ENCODE measurements at regions not wholly inside any gene's neighbourhood (a gene's known extent, or its start where the extent isn't known, plus 50 kb on each side); places are given as distances from the start of the nearest gene placed in this dataset.

GRCh38 chr5:61837788-61838187 is 468.2 kb upstream of the KIF2A start:
- no peak for TF ChIP-seq CTCF (IDR thresholded peaks at IDR 0.05; ENCODE audit: control extremely low read depth, extremely low read depth, low read depth, missing control alignments)
- DNase-seq (ENCODE audit: extremely low spot score), result no peak
- ChIA-PET POLR2A (no interaction called here), CTCF (no interaction called here)

GRCh38 chr5:61840361-61840760 is 465.6 kb upstream of the KIF2A start:
- TF ChIP-seq CTCF (IDR thresholded peaks at IDR 0.05; ENCODE audit: control extremely low read depth, extremely low read depth, low read depth, missing control alignments), result no peak
- ChIA-PET POLR2A (no interaction called here), CTCF (no interaction called here)
- DNase-seq (ENCODE audit: extremely low spot score), result no peak

- TF ChIP-seq CTCF (IDR thresholded peaks at IDR 0.05; ENCODE audit: control extremely low read depth, extremely low read depth, low read depth, missing control alignments), result no peak
- DNase-seq (ENCODE audit: extremely low spot score), result no peak
- ChIA-PET POLR2A (no interaction called here), CTCF (interaction anchor here (1.0 to 1.2 kb wide), 3 partner anchors 8 to 46 kb away, joined by 3 to 4 read pairs (median 3); no protein-coding TSS in a partner anchor)
These were observed 463.2 kb upstream of the KIF2A start for GRCh38 chr5:61842840-61843239.

GRCh38 chr5:61850696-61851095 is 455.3 kb upstream of the KIF2A start:
- ChIA-PET CTCF (no interaction called here), POLR2A (no interaction called here)
- DNase-seq (ENCODE audit: extremely low spot score), result no peak
- no peak for TF ChIP-seq CTCF (IDR thresholded peaks at IDR 0.05; ENCODE audit: control extremely low read depth, extremely low read depth, low read depth, missing control alignments)

- POLR2A ChIA-PET, result no interaction called here
- CTCF ChIA-PET, result no interaction called here
- DNase-seq (ENCODE audit: extremely low spot score), result no peak
- TF ChIP-seq CTCF (IDR thresholded peaks at IDR 0.05; ENCODE audit: control extremely low read depth, extremely low read depth, low read depth, missing control alignments), result no peak
These were observed 451.5 kb upstream of the KIF2A start for GRCh38 chr5:61854531-61854930.

GRCh38 chr5:61860978-61861377 is 445.0 kb upstream of the KIF2A start:
- POLR2A ChIA-PET, result no interaction called here
- no peak for DNase-seq (ENCODE audit: extremely low spot score)
- TF ChIP-seq CTCF (IDR thresholded peaks at IDR 0.05; ENCODE audit: control extremely low read depth, extremely low read depth, low read depth, missing control alignments), result no peak
- CTCF ChIA-PET, result interaction anchor here (1.2 kb wide), 1 partner anchor 13 kb away, joined by 3 read pairs; no protein-coding TSS in a partner anchor

- ChIA-PET POLR2A (no interaction called here), CTCF (no interaction called here)
- DNase-seq (ENCODE audit: extremely low spot score), result peak; percentile 9
- TF ChIP-seq CTCF (IDR thresholded peaks at IDR 0.05; ENCODE audit: control extremely low read depth, extremely low read depth, low read depth, missing control alignments), result no peak
These were observed 439.1 kb upstream of the KIF2A start for GRCh38 chr5:61866930-61867329.

All from GM10248 (cell line).